ENCODE measurements at regions not wholly inside any gene's neighbourhood (a gene's known extent, or its start where the extent isn't known, plus 50 kb on each side); places are given as distances from the start of the nearest gene placed in this dataset.

GRCh38 chr11:127644366-127644765 is 643.8 kb upstream of the KIRREL3 start:
- TF ChIP-seq CTCF (IDR thresholded peaks at IDR 0.05) (no peak), POLR2AphosphoS5 (IDR thresholded peaks at IDR 0.05) (no peak)
